ENCODE measurements at regions not wholly inside any gene's neighbourhood (a gene's known extent, or its start where the extent isn't known, plus 50 kb on each side); places are given as distances from the start of the nearest gene placed in this dataset.

- Histone ChIP-seq H2AFZ (ENCODE audit: low read length) (no peak overlapping the region), H3K9ac (ENCODE audit: extremely low read depth, insufficient read length, low read length) (no peak overlapping the region), H3K4me1 (ENCODE audit: insufficient read depth, low read length) (no peaks in the 10 kb centered on the region), H4K20me1 (ENCODE audit: control insufficient read depth, insufficient read depth, insufficient read length) (no peaks in the 10 kb centered on the region), H3K4me2 (ENCODE audit: insufficient read depth, insufficient read length, low read length) (no peak overlapping the region), H2BK5ac (ENCODE audit: insufficient read length, low read length) (no peak overlapping the region), H3K23me2 (ENCODE audit: insufficient read length, low read depth, low read length, poor library complexity, severe bottlenecking) (no peaks in the 10 kb centered on the region), H3K14ac (ENCODE audit: insufficient read depth, low read length) (no peak overlapping the region), H3K9me3 (ENCODE audit: control insufficient read depth, low read depth, low read length) (no peaks in the 10 kb centered on the region), H2BK12ac (ENCODE audit: insufficient read length, low read depth, low read length) (no peak overlapping the region), H3K23ac (ENCODE audit: insufficient read length, low read depth, low read length) (no peak overlapping the region), H2BK15ac (ENCODE audit: low read depth, low read length) (no peak overlapping the region), H4K5ac (ENCODE audit: insufficient read length, low read depth, low read length) (no peak overlapping the region), H3K79me2 (ENCODE audit: insufficient read depth, low read length) (no peaks in the 10 kb centered on the region), H3K27ac (ENCODE audit: insufficient read length, low read depth, low read length) (no peak overlapping the region), H2BK120ac (ENCODE audit: low read depth, low read length, poor library complexity, severe bottlenecking) (no peak overlapping the region), H4K91ac (ENCODE audit: insufficient read length, low read depth, low read length) (no peak overlapping the region), H4K8ac (replicated peaks; ENCODE audit: insufficient read length, low read depth, low read length) (no peak overlapping the region), H3K18ac (ENCODE audit: insufficient read length, low read depth, low read length) (no peak overlapping the region), H3K4ac (ENCODE audit: low read depth, low read length) (no peak overlapping the region), H3T11ph (ENCODE audit: low read length) (no peak overlapping the region), H2AK5ac (ENCODE audit: insufficient read length, low read length) (no peak overlapping the region), H3K56ac (ENCODE audit: insufficient read length, low read depth, low read length) (no peak overlapping the region), H3K79me1 (ENCODE audit: insufficient read depth, low read depth, low read length, poor library complexity, severe bottlenecking) (no peaks in the 10 kb centered on the region), H3K27me3 (ENCODE audit: insufficient read depth, low read length) (no peaks in the 10 kb centered on the region), H2BK20ac (ENCODE audit: low read depth, low read length, poor library complexity, severe bottlenecking) (no peak overlapping the region)
- no peak overlapping the region; a peak in 1 of 7 replicates for H3K27ac Mint-ChIP-seq
- no peaks in the 10 kb centered on the region for H3K9me3 Mint-ChIP-seq
- H3K4me3 Mint-ChIP-seq = no peak overlapping the region
- H3K4me1 Mint-ChIP-seq = no peaks in the 10 kb centered on the region
- no CpG with 5 or more reads among the region's 1 CpG for WGBS (ENCODE audit: extremely low coverage, insufficient read length, low lambda C conversion rate)
- H3K36me3 Mint-ChIP-seq (ENCODE audit: insufficient read depth in 1 of 3, low read depth in 3 of 3) = no peaks in the 10 kb centered on the region
- DNase-seq = no peak
- TF ChIP-seq, protein P1, sequence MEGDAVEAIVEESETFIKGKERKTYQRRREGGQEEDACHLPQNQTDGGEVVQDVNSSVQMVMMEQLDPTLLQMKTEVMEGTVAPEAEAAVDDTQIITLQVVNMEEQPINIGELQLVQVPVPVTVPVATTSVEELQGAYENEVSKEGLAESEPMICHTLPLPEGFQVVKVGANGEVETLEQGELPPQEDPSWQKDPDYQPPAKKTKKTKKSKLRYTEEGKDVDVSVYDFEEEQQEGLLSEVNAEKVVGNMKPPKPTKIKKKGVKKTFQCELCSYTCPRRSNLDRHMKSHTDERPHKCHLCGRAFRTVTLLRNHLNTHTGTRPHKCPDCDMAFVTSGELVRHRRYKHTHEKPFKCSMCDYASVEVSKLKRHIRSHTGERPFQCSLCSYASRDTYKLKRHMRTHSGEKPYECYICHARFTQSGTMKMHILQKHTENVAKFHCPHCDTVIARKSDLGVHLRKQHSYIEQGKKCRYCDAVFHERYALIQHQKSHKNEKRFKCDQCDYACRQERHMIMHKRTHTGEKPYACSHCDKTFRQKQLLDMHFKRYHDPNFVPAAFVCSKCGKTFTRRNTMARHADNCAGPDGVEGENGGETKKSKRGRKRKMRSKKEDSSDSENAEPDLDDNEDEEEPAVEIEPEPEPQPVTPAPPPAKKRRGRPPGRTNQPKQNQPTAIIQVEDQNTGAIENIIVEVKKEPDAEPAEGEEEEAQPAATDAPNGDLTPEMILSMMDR (conservative IDR thresholded peaks at IDR 0.05) = no peak
- H3K27me3 Mint-ChIP-seq (ENCODE audit: low read depth) = no peaks in the 10 kb centered on the region
Measured at GRCh38 chr2:220575963-220576362, 948.5 kb downstream of the SLC4A3 start.
